HG03571 (cell line): ENCODE measurements at regions not wholly inside any gene's neighbourhood (a gene's known extent, or its start where the extent isn't known, plus 50 kb on each side); places are given as distances from the start of the nearest gene placed in this dataset.
"Not testable (repeated sequence)": the region's sequence is repeated elsewhere in the genome, so short reads cannot be mapped to it uniquely, and the experiment has no call there.

Experiments used
- ATAC-seq: cut with Tn5 transposase; IDR thresholded peaks from one replicate; pipeline ENCODE4 v1.9.1; 2021; ENCODE audit not compliant: unreplicated experiment

DNA sequence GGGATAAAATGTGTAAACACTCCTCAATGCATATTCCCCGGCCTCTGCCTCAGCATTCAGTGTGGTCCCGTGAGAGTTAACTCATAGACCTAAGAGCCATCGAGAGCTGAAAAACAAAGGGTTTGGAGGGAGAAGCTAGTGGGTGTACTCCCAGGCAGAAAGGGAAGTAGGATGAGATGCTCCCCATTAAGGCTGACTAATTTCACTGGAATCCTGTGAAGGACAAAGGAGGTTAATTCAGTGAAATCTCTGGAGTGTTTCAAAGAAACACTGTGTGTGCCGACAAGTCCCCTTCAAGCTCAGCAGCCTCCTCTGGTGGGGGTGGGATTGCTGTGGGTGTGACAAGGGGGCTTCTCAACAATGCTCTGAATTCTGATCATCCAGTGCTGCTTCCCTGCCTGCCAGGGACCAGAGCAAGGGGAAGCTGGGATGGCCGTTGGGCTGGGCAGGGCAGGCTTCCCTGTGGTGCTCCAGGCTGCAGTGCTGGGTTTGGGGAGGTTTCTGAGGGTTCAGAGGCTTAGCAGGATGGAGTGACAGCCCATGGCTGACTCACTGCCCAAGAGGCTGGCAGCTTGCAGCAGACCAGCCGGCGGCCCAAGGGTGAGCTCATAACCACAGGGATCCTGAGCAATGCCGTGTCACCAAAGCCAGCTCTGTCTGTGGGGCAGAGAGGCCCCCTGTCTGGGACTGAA lies 61.4 kb upstream of the BMAL1 start:
- ATAC-seq: no peak

GRCh38 chr11:13216711-13217075 lies 60.9 kb upstream of the BMAL1 start:
- no peak for ATAC-seq

DNA sequence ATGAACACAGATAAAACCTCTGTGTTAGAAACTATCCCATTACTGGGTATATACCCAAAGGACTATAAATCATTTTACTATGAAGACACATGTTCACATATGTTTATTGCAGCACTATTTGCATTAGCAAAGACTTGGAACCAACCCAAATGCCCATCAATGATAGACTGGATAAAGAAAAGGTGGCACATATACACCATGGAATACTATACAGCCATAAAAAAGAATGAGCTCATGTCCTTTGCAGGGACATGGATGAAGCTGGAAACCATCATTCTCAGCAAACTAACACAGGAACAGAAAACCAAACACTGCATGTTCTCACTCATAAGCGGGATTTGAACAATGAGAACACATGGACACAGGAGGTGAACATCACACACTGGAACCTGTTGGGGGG lies 58.9 kb upstream of the BMAL1 start:
- ATAC-seq: not testable (repeated sequence)

- no peak for ATAC-seq
Measured at GRCh38 chr11:13220148-13220547, 57.4 kb upstream of the BMAL1 start.

GRCh38 chr11:13221722-13222121 lies 55.9 kb upstream of the BMAL1 start:
- ATAC-seq: no peak

DNA sequence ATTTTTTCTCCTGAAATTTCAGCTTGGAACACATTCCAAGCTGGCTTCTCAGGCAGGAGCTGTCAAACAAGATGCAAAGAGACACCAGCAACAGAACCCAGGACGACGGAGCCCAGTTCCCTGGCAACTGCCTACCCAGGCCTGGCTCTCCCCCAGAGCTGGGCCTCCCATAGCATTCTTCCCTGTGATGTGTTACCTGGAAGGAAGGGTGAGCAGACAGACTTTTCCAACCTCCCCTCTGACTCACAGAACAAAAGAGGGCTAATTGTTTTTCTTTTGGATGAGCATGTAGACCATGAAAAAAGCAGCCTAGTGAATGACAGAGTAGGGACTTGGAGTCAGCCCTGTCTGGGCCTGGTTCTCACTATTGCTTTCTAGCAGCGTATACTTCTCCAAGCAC lies 55.3 kb upstream of the BMAL1 start:
- no peak for ATAC-seq

- ATAC-seq: no peak
Measured at GRCh38 chr11:13223112-13223511, 54.5 kb upstream of the BMAL1 start.

DNA sequence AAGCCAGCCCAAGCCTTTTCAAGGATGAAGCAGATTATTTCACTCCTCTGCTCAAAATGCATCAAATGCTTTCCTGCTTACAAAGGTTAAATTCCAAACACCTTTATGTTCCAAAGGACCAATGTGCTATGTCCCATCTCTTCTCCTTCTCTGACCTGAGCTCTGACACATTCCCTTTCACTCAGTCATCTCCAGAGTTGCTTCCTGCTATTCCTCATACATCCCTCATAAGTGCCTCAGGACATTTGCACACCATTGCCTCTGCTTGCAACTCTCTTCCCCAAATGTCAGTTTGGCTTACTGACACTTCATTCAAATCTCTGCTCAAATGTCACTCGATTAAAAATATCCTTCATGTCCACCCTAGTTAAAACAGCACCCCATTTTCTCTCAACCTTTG lies 53.3 kb upstream of the BMAL1 start:
- ATAC-seq: no peak

- ATAC-seq: no peak
Measured at GRCh38 chr11:13225038-13226001, 52.3 kb upstream of the BMAL1 start.

DNA sequence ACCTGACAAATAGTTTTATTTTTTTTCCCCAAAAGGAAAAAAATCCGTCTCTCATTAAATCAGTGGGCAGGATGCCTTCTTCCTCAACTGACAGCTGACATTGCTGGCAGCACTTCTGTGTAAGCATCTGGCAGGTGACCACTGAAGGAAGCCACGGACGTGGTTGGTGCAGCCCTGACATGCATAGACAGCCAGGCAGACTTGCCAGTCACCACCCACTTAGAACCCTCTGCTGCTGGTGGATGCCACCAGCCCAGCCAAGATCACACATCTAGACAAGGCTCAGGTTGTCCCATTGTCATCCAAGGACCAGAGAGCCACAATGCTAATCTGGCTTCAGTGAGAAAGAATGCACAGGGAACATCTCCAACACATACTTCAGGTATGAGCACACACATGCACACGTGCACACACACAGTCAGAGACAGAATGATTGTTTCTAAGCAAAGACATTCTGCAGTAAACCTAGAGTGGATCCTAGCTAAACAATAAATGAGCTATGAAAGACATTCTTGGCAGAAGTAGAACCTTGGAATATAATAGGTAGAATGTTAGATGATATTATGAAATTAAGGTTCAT lies 49.8 kb upstream of the BMAL1 start:
- no peak for ATAC-seq
